ENCODE measurements at regions not wholly inside any gene's neighbourhood (a gene's known extent, or its start where the extent isn't known, plus 50 kb on each side); places are given as distances from the start of the nearest gene placed in this dataset.

DNA sequence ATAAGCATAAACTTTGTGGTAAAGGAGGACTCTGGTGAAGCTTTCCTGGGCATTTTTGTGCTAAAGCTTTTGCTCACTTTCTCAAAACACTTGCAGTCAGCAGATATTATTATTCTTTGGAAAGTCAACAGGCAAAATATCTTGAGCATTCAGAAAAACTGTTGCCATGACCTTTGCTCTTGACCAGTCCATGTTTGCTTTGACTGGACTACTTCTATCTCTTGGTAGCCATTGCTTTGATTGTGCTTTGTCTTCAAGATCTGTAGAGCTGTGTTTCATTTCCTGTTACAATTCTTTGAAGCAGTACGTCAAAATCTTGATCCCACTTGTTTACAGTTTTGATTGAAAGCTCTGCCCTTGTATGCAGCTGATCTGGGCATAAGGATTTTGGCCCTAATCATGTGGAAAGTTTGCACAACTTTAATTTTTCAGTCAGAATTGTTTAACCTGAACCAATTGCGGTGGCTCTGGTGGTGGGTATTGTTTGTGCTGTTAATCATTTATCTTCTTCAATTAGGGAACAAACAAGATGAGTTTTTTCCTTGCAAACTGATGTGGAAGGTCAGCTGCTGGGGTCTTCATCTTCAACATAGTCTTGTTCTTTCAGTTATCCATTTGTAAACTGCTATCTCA is 121.5 kb upstream of the NUDT6 start:
- TF ChIP-seq, protein P1, sequence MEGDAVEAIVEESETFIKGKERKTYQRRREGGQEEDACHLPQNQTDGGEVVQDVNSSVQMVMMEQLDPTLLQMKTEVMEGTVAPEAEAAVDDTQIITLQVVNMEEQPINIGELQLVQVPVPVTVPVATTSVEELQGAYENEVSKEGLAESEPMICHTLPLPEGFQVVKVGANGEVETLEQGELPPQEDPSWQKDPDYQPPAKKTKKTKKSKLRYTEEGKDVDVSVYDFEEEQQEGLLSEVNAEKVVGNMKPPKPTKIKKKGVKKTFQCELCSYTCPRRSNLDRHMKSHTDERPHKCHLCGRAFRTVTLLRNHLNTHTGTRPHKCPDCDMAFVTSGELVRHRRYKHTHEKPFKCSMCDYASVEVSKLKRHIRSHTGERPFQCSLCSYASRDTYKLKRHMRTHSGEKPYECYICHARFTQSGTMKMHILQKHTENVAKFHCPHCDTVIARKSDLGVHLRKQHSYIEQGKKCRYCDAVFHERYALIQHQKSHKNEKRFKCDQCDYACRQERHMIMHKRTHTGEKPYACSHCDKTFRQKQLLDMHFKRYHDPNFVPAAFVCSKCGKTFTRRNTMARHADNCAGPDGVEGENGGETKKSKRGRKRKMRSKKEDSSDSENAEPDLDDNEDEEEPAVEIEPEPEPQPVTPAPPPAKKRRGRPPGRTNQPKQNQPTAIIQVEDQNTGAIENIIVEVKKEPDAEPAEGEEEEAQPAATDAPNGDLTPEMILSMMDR (IDR thresholded peaks at IDR 0.05), result no peak
- no peak for TF ChIP-seq POLR2A (IDR thresholded peaks at IDR 0.05)
